ENCODE measurements at regions not wholly inside any gene's neighbourhood (a gene's known extent, or its start where the extent isn't known, plus 50 kb on each side); places are given as distances from the start of the nearest gene placed in this dataset.

DNA sequence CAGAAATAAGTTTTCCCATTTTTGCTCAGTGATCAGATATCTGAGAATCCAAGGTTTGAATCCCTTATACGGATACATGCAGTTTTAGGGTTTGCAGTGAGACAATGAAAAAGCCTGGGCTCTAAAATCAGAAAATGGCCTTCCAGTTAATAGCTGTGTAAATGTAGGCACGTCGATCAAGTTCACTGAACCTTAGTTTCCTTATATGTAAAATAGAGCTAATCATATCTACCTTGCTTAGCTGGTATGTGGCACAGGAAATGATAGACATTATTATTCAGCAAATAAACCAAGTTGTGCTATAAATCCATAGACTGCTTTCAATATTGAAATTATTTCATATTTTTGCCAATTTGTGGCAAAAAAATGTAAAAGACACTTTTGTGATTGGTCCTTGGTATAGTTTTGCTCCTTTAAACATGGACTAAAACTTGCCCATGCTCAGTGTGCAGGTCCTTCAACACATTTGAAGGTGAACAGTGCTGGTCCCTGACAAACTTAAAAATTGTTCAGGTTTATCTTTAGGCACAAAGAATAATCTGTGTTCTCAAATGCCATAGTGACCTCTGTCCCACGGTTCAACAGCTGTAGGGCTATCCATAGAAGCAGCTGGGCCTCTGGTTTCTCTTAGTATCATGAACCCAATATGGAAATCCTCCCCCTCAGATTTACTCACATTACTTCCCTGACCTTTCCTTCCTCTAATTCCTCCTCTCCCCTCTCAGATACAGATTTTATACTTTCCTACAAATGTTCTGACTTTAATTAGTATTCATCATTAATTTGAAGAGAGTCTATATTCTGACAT lies 51.0 kb downstream of the CCDC54 start:
- peaks cover 24% of the 10 kb centered on the region for H3K4me1 Mint-ChIP-seq (ENCODE audit: low read depth)
- no peaks in the 10 kb centered on the region for H3K9me3 Mint-ChIP-seq
- H3K36me3 Mint-ChIP-seq (ENCODE audit: insufficient read depth): no peaks in the 10 kb centered on the region
- no peak for ATAC-seq
- H3K27me3 Mint-ChIP-seq (ENCODE audit: low read depth): peaks cover 2% of the 10 kb centered on the region
- H3K4me3 Mint-ChIP-seq: no peak overlapping the region
- DNase-seq: no peak

DNA sequence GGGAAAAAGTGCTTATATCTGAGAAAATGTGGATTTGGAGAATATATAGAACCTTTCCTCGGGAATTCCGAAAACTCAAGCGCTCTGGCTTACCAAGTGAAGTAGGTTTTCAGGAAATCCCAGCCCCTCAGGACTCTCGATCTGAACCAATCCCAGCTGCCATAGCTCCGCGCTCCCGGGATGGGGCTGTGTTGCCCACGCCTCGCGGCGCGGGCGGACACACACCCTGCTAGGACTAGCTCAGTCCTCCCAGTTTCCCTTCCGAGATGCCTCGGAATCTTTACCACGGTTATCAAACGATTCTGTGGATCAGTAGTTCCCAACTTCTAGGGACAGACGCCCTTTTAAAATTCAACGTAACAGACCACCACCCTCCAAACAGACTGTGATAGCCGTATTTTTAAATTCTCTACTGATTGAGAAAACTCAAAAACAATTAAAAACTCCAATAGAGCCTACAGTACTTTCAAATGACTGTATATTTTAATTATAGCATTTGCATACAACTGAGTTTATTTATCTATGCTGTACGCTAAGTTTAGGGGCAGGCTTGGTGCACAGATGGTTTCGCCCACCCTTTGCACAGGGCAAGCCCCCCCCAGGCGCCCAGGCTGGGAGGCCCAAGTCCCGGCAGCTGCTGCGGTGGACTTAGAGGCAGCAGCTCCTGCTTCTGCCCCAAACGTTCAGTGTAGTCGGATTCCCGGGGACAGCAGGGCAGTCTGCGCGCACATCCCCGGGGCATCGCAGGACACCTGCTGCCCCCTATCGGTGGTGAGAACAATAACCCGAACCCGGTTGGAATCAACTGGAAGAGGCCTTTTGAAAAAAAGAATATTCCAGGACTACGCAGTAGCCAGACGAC lies 52.3 kb downstream of the CCDC54 start:
- H3K9me3 Mint-ChIP-seq: no peaks in the 10 kb centered on the region
- H3K4me3 Mint-ChIP-seq: peak overlapping the region; percentile 84
- H3K27me3 Mint-ChIP-seq (ENCODE audit: low read depth): peaks cover 2% of the 10 kb centered on the region
- DNase-seq (peak; percentile 46), ATAC-seq (peak; percentile 55)
- no peaks in the 10 kb centered on the region for H3K36me3 Mint-ChIP-seq (ENCODE audit: insufficient read depth)
- peaks cover 24% of the 10 kb centered on the region for H3K4me1 Mint-ChIP-seq (ENCODE audit: low read depth)

DNA sequence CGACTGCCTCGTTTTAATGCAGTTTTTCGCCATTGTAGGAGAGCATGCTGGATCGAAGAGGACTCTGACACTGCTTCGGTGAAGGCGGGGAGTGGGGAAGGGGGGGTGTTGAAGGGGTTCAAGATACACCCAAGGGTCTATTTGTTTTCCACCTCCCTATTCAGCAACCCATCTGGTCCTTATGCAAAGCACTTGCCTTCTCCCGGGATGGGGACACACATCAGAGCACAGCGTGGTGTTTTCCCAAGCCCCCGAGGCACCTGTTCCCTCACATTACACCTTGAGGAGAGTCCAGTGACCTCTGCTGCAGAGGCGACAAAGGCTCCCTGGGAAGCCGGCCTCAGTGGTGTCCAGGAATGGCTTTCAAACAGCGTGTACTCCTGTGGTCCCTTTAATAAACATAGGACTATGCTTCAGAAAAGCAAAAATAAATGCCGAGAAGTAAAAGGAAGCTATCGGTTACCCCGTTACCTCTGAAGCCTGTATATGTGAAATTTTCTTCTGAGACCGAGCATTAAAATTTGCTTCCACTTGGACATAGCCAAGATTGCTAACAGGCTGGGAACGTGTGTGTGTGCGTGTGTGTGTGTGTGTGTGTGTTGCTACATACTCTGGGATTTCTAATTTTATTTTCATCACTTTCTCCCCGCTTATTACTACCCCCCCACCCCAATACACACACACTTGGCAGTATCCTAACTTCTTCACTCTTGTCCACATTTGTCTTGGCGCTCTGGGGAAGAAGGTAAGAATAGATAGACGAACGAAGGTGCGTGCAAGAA lies 53.2 kb downstream of the CCDC54 start:
- Mint-ChIP-seq H3K36me3 (ENCODE audit: insufficient read depth) (no peaks in the 10 kb centered on the region), H3K9me3 (no peaks in the 10 kb centered on the region), H3K4me3 (peak overlapping the region; percentile 84), H3K27me3 (ENCODE audit: low read depth) (peaks cover 2% of the 10 kb centered on the region), H3K4me1 (ENCODE audit: low read depth) (peaks cover 24% of the 10 kb centered on the region)
- DNase-seq (no peak), ATAC-seq (peak in 1 of 2 donors; percentile 3)

- peak; percentile 7 for DNase-seq
- H3K4me1 Mint-ChIP-seq (ENCODE audit: low read depth): peaks cover 24% of the 10 kb centered on the region
- H3K36me3 Mint-ChIP-seq (ENCODE audit: insufficient read depth): no peaks in the 10 kb centered on the region
- H3K4me3 Mint-ChIP-seq: peak overlapping the region; percentile 84
- ATAC-seq: peak; percentile 14 to 39
- H3K9me3 Mint-ChIP-seq: no peaks in the 10 kb centered on the region
- peaks cover 2% of the 10 kb centered on the region for H3K27me3 Mint-ChIP-seq (ENCODE audit: low read depth)
Measured at GRCh38 chr3:107430996-107431245, 53.7 kb downstream of the CCDC54 start.

DNA sequence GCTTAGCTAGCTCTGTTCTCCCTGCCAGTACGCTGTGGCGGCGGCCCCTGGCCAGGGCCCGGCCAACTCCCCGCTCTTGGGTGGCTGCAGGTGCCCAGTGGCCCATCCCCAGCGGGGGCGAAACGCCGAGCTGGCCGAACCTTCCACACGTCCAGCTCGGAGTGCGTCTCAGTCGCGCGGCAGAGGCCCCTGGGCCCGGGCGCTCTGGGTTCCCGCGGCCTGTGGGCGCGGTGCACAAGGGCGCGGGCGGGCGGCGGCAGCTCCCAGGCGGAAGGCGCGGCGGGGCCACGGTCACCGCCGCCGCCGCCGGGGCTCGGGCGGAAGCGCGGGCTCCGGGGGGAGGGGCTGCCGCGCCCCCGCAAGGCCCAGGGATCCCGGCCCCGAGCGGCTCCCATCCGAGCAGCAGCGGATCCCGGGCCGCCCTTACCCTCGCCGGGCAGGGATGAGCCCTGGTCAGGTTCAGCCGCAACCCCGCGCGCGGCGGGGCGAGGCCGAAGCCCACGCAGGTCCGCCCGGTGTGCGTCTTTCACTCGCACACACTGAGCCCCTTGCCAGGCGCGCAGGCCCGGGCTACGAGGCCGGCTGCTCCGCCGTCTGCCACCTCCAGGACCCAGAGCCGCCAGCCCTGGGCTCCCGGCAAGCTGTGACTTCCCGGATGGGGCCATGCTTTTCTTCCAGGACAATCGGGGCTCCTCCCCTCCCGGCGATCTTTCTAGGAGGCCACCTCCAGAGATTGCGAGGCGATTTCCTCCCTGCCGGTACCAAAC lies 54.2 kb downstream of the CCDC54 start:
- H3K9me3 Mint-ChIP-seq: no peaks in the 10 kb centered on the region
- no peaks in the 10 kb centered on the region for H3K36me3 Mint-ChIP-seq (ENCODE audit: insufficient read depth)
- ATAC-seq (peak; percentile 77 to 81), DNase-seq (peak; percentile 22)
- H3K27me3 Mint-ChIP-seq (ENCODE audit: low read depth): peaks cover 2% of the 10 kb centered on the region
- peaks cover 24% of the 10 kb centered on the region for H3K4me1 Mint-ChIP-seq (ENCODE audit: low read depth)
- H3K4me3 Mint-ChIP-seq: peak overlapping the region; percentile 89

- ATAC-seq (no peak), DNase-seq (no peak)
- Mint-ChIP-seq H3K9me3 (no peaks in the 10 kb centered on the region), H3K4me1 (ENCODE audit: low read depth) (peaks cover 24% of the 10 kb centered on the region), H3K4me3 (peak overlapping the region; percentile 89), H3K27me3 (ENCODE audit: low read depth) (peaks cover 2% of the 10 kb centered on the region), H3K36me3 (ENCODE audit: insufficient read depth) (no peaks in the 10 kb centered on the region)
Measured at GRCh38 chr3:107432013-107432515, 54.8 kb downstream of the CCDC54 start.

- Mint-ChIP-seq H3K36me3 (ENCODE audit: insufficient read depth) (no peaks in the 10 kb centered on the region), H3K4me1 (ENCODE audit: low read depth) (peaks cover 24% of the 10 kb centered on the region), H3K9me3 (no peaks in the 10 kb centered on the region), H3K4me3 (peak overlapping the region; percentile 89), H3K27me3 (ENCODE audit: low read depth) (peaks cover 2% of the 10 kb centered on the region)
- no peak for ATAC-seq
- DNase-seq: no peak
Measured at GRCh38 chr3:107432646-107433045, 55.4 kb downstream of the CCDC54 start.

DNA sequence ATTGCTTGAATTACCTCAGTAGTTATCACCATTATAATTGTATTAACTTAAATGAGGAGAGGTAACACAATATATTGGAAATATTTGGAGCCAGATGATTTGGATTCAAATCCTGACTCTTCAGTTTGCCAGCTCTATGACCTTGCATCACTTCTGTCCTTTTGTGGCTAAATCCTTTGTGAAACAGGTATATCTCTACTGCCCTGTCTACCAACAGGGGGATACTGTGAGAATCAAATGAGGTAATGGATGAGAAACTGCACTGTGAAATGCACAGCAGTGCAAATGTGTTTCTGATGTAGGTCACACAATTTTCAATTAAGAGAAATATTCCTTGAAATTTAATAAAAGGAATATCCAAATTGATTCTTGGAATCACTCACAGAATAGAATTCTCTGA lies 58.8 kb downstream of the CCDC54 start:
- no peak for DNase-seq
- peaks cover 2% of the 10 kb centered on the region for H3K27me3 Mint-ChIP-seq (ENCODE audit: low read depth)

GRCh38 chr3:107438671-107439070 lies 61.4 kb downstream of the CCDC54 start:
- H3K4me1 Mint-ChIP-seq (ENCODE audit: low read depth): no peaks in the 10 kb centered on the region
- H3K9me3 Mint-ChIP-seq: no peaks in the 10 kb centered on the region
- ATAC-seq (no peak), DNase-seq (no peak)
- H3K36me3 Mint-ChIP-seq (ENCODE audit: insufficient read depth): no peaks in the 10 kb centered on the region
- H3K4me3 Mint-ChIP-seq: no peak overlapping the region
- H3K27me3 Mint-ChIP-seq (ENCODE audit: low read depth): no peaks in the 10 kb centered on the region

More for the DNA sequence above, 58.8 kb downstream of the CCDC54 start:
- Mint-ChIP-seq H3K4me1 (ENCODE audit: low read depth) (peaks cover 8% of the 10 kb centered on the region), H3K9me3 (no peaks in the 10 kb centered on the region), H3K36me3 (ENCODE audit: insufficient read depth) (no peaks in the 10 kb centered on the region), H3K4me3 (no peak overlapping the region)
- ATAC-seq: no peak

DNA sequence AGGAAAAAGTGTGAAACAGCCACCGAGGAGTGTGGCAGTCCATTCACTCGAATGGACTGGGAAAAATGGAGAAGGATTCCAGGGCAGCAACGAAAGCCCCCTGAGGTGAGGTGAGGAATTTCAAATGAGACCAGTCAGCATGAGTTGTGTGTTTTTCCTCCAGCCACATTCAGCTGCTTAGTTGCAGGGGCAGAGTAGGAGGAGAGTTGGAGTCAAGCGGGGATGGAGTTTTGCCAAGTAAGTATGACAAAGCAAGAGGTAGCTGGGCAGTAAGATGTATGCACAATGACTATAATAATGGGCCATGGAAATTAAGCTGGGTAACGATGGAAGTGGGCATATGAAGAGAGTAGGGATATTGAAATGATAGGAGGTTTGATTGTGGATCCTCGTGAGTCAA lies 64.4 kb downstream of the CCDC54 start:
- ATAC-seq (no peak), DNase-seq (no peak)
- Mint-ChIP-seq H3K27me3 (ENCODE audit: low read depth) (no peaks in the 10 kb centered on the region), H3K36me3 (ENCODE audit: insufficient read depth) (no peaks in the 10 kb centered on the region), H3K4me3 (no peak overlapping the region), H3K9me3 (no peaks in the 10 kb centered on the region), H3K4me1 (ENCODE audit: low read depth) (no peaks in the 10 kb centered on the region)

DNA sequence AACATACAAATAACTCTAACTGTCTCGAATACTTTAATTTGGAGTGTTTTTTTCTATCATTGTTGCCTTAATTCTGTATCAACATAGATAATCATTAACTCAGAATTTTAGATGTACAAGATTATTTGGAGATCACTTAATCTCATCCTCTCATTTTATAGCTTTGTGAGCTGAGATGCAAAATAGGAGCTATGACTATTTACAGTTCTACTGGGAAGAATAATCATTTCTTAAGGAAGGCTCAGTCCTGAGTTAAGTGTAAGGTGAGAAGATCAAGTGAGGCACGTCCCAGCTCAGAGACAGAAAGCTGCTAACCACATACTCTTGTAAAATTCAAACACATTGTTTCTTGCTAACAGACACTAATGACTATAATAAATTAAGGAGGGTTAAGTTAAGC lies 66.2 kb downstream of the CCDC54 start:
- DNase-seq: no peak
- Mint-ChIP-seq H3K27me3 (ENCODE audit: low read depth) (no peaks in the 10 kb centered on the region), H3K4me3 (no peak overlapping the region), H3K36me3 (ENCODE audit: insufficient read depth) (no peaks in the 10 kb centered on the region), H3K9me3 (no peaks in the 10 kb centered on the region), H3K4me1 (ENCODE audit: low read depth) (no peaks in the 10 kb centered on the region)
- no peak for ATAC-seq

DNA sequence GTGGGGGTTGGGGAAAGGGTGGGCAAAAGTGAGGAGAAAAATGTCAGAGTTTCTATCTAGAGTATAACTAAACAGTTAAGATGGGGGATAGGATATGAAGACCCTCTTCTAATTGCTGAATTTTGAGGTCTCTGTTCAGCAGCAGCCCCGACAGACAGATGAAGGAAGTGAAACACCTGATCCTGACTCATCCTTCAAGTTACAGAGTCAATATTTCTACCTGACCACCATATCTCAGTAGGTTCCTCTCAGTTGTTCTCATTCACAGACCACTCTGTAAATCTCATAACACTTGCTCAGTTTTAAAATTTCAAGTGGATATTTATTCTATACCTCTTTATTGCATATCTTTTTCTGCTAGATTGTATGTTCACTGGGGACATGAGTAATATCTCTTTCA lies 69.5 kb downstream of the CCDC54 start:
- Mint-ChIP-seq H3K27me3 (ENCODE audit: low read depth) (no peaks in the 10 kb centered on the region), H3K9me3 (no peaks in the 10 kb centered on the region), H3K36me3 (ENCODE audit: insufficient read depth) (no peaks in the 10 kb centered on the region), H3K4me3 (no peak overlapping the region), H3K4me1 (ENCODE audit: low read depth) (no peaks in the 10 kb centered on the region)
- ATAC-seq: no peak
- no peak for DNase-seq

DNA sequence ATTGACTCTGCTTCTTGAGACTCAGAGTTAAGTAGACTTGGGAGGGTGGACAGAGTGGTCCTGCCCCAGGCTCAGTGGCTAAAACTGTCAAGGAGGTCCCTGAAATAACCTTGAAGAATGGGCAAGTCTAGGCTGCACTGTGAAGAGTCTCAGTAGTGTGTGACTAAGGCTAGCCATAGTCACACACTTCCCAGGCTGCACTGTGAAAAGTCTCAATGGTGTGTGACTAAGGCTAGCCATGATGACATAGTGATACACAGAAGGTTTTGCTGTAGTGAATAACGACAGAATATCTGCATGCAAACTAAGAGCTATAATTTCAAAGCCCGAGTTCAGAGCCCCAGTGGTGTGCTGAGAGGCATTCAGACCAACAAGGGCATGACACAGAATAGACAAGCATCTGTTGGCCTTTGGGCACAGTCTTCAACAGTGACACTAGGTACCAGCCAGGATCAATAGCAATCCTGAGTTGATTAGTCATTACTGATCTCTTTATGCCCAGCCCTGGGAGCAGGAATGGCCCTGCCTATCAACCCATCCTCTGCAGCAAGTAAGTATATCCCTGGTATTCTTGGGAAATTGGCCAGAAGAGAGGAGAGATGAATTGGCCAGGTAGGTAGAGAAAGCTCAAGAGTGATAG lies 72.4 kb upstream of the BBX start:
- Mint-ChIP-seq H3K4me1 (ENCODE audit: low read depth) (peaks cover 4% of the 10 kb centered on the region), H3K27me3 (ENCODE audit: low read depth) (no peaks in the 10 kb centered on the region), H3K36me3 (ENCODE audit: insufficient read depth) (no peaks in the 10 kb centered on the region), H3K9me3 (no peaks in the 10 kb centered on the region), H3K4me3 (no peak overlapping the region)
- DNase-seq (no peak), ATAC-seq (peak; percentile 85 to 91)

All from activated T-cell treated with anti-CD3 and anti-CD28 coated beads, Interleukin-2, amount 50 U/mL, for 4 hours (primary cell).